HG03175 (cell line): ENCODE measurements at regions not wholly inside any gene's neighbourhood (a gene's known extent, or its start where the extent isn't known, plus 50 kb on each side); places are given as distances from the start of the nearest gene placed in this dataset.

Experiments
- ATAC-seq: cut with Tn5 transposase; IDR thresholded peaks from one replicate; pipeline ENCODE4 v1.9.1; 2021; ENCODE audit warnings: mild to moderate bottlenecking, moderate library complexity; ENCODE audit not compliant: unreplicated experiment

- no peak for ATAC-seq
These were observed 621.1 kb upstream of the MEF2C start for GRCh38 chr5:89504051-89504450.

- no peak for ATAC-seq
These were observed 616.8 kb upstream of the MEF2C start for GRCh38 chr5:89499787-89500186.

GRCh38 chr5:89498699-89499098 is 615.7 kb upstream of the MEF2C start:
- ATAC-seq: no peak

GRCh38 chr5:89493414-89493813 is 610.4 kb upstream of the MEF2C start:
- no peak for ATAC-seq

- ATAC-seq: no peak
These were observed 602.0 kb upstream of the MEF2C start for GRCh38 chr5:89484962-89485361.

GRCh38 chr5:89480406-89481007 is 597.5 kb upstream of the MEF2C start:
- no peak for ATAC-seq

GRCh38 chr5:89478851-89479250 is 595.9 kb upstream of the MEF2C start:
- no peak for ATAC-seq

- ATAC-seq: no peak
These were observed 590.2 kb upstream of the MEF2C start for GRCh38 chr5:89473196-89473595.

- ATAC-seq: no peak
These were observed 588.6 kb upstream of the MEF2C start for GRCh38 chr5:89471541-89471940.

GRCh38 chr5:89471115-89471514 is 588.1 kb upstream of the MEF2C start:
- no peak for ATAC-seq

- no peak for ATAC-seq
These were observed 587.7 kb upstream of the MEF2C start for GRCh38 chr5:89470658-89471057.

- ATAC-seq: no peak
These were observed 575.3 kb upstream of the MEF2C start for GRCh38 chr5:89458332-89458656.

GRCh38 chr5:89457411-89458331 is 574.7 kb upstream of the MEF2C start:
- ATAC-seq: no peak

- ATAC-seq: no peak
These were observed 569.1 kb upstream of the MEF2C start for GRCh38 chr5:89452081-89452480.

GRCh38 chr5:89451263-89451662 is 568.3 kb upstream of the MEF2C start:
- ATAC-seq: no peak

- no peak for ATAC-seq
These were observed 567.2 kb upstream of the MEF2C start for GRCh38 chr5:89450149-89450538.

GRCh38 chr5:89449392-89450148 is 566.6 kb upstream of the MEF2C start:
- no peak for ATAC-seq

GRCh38 chr5:89447027-89447426 is 564.0 kb upstream of the MEF2C start:
- ATAC-seq: no peak

- peak; percentile 36 for ATAC-seq
These were observed 562.2 kb upstream of the MEF2C start for GRCh38 chr5:89445106-89445745.

- ATAC-seq: no peak
These were observed 561.1 kb upstream of the MEF2C start for GRCh38 chr5:89444088-89444487.

GRCh38 chr5:89443508-89443907 is 560.5 kb upstream of the MEF2C start:
- ATAC-seq: no peak
